NB4 (cell line): ENCODE measurements at regions not wholly inside any gene's neighbourhood (a gene's known extent, or its start where the extent isn't known, plus 50 kb on each side); places are given as distances from the start of the nearest gene placed in this dataset.
A peak's percentile ranks its signal among the peaks of the same experiment; 100 is the strongest.

ENCODE experiments used
- DNase-seq: peaks from one replicate; pipeline ENCODE4 v3.0.0; 2010; ENCODE audit warnings: low read depth
- H3K4me3 ChIP-seq: one replicate; pipeline ENCODE4 v1.5.1; 2011; ENCODE audit warnings: mild to moderate bottlenecking, low read depth, low read length, moderate library complexity
- CTCF ChIP-seq: IDR thresholded peaks from one replicate; pipeline ENCODE4 v1.5.1; 2012; ENCODE audit warnings: low read depth, low read length
- MAX ChIP-seq: IDR thresholded peaks from 2 replicates; pipeline ENCODE4 v1.6.1; 2011; ENCODE audit warnings: low read depth, low read length
- MYC ChIP-seq: IDR thresholded peaks from 2 replicates; pipeline ENCODE4 v1.6.1; 2011; ENCODE audit warnings: low read depth, low read length
- POLR2A ChIP-seq: IDR thresholded peaks from 2 replicates; pipeline ENCODE4 v1.6.1; 2011; ENCODE audit warnings: mild to moderate bottlenecking; ENCODE audit not compliant: insufficient read length; ENCODE audit errors: extremely low read depth

- TF ChIP-seq MAX (no peak), CTCF (no peak), MYC (no peak), POLR2A (no peak)
- DNase-seq: no peak
- no peak overlapping the region for H3K4me3 ChIP-seq
Observed at GRCh38 chr16:86756882-86757703, 178.7 kb downstream of the FOXL1 start.

- DNase-seq: no peak
- H3K4me3 ChIP-seq: no peak overlapping the region
- TF ChIP-seq MAX: no peak
- no peak for TF ChIP-seq MYC
- no peak for TF ChIP-seq POLR2A
- no peak for TF ChIP-seq CTCF
Observed at GRCh38 chr16:86757704-86758040, 179.3 kb downstream of the FOXL1 start.

GRCh38 chr16:86758932-86759331, 180.6 kb downstream of the FOXL1 start:
- DNase-seq: no peak

GRCh38 chr16:86761111-86762031, 183.0 kb downstream of the FOXL1 start:
- no peak for TF ChIP-seq MYC
- peak; percentile 88 for TF ChIP-seq CTCF
- no peak for TF ChIP-seq POLR2A
- TF ChIP-seq MAX: no peak
- H3K4me3 ChIP-seq: no peak overlapping the region
- DNase-seq: peak; percentile 60

More at GRCh38 chr16:86758932-86759331, 180.6 kb downstream of the FOXL1 start:
- TF ChIP-seq POLR2A (no peak), MYC (no peak), MAX (no peak), CTCF (no peak)
- no peak overlapping the region for H3K4me3 ChIP-seq

- DNase-seq: no peak
- no peak overlapping the region for H3K4me3 ChIP-seq
- TF ChIP-seq MAX: no peak
- TF ChIP-seq CTCF: no peak
- TF ChIP-seq POLR2A: no peak
- no peak for TF ChIP-seq MYC
Observed at GRCh38 chr16:86762095-86762494, 183.7 kb downstream of the FOXL1 start.
